ENCODE measurements at regions not wholly inside any gene's neighbourhood (a gene's known extent, or its start where the extent isn't known, plus 50 kb on each side); places are given as distances from the start of the nearest gene placed in this dataset.
"Not testable (repeated sequence)": the region's sequence is repeated elsewhere in the genome, so short reads cannot be mapped to it uniquely, and the experiment has no call there.

DNA sequence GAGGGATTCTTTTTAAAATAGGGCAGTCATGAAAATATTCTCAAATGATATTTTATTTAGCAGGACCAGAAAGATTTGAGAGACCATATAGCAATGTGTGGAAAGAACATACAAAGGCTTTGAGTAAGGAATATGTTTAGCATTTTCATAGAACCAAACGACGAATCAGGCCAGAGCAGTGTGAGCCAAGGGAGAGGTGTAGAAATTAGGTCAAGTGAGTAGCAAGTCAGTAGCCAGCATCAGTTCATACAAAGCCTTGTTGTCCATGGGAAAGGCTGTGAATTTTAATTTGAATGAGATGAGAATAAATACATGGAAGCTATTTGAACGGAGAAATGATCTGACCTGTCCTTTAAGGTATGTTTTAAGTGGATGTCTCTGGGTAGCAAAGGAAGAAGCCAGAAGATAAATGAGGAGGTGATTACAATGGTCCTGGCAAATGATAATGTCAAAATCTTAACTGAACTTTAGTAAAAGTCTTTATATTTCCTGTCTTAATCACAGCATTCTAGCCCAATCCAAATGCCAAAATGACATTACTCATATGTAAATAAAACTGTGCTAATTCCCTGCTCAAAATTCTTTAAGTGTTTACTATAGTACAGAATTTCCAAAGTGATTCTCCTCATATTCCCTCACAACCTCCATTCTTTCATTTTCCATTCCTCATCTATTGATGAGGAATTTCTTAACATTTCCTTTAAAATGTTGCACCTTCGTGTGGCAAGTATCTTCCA is 155.7 kb upstream of the SLIT2 start:
- no peak for DNase-seq
- Mint-ChIP-seq H3K4me1 (no peaks in the 10 kb centered on the region), H3K4me3 (no peak overlapping the region), H3K27ac (no peak overlapping the region), H3K27me3 (no peaks in the 10 kb centered on the region), H3K9me3 (peaks cover 0 to 11% of the 10 kb centered on the region in 2 donors), H3K36me3 (no peaks in the 10 kb centered on the region)
- no peak for ATAC-seq (replicated peaks)

DNA sequence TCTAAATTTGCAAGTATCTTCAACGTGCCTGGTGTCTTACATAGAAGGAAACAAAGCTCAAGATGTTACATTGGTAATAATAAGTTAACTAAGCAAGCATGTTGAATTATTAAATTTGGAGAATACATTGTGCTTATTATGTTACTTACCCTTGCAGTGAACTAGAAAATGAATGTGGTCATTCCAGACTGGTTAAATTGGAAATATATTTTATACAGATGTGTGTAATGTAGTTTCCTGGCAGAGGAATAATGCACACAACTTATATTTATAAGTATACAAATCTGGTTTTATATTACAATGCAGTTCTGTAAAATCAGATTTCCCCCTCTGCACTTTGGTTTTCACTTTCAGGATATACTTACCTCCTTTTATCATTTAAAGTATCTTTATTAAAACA is 159.9 kb upstream of the SLIT2 start:
- ATAC-seq (replicated peaks) (no peak), DNase-seq (no peak)
- no peak overlapping the region for H3K27ac Mint-ChIP-seq
- no peak overlapping the region for H3K4me3 Mint-ChIP-seq
- no peaks in the 10 kb centered on the region for H3K36me3 Mint-ChIP-seq
- no peaks in the 10 kb centered on the region for H3K27me3 Mint-ChIP-seq
- H3K4me1 Mint-ChIP-seq: no peaks in the 10 kb centered on the region
- H3K9me3 Mint-ChIP-seq: peaks cover 0 to 3% of the 10 kb centered on the region in 2 donors

DNA sequence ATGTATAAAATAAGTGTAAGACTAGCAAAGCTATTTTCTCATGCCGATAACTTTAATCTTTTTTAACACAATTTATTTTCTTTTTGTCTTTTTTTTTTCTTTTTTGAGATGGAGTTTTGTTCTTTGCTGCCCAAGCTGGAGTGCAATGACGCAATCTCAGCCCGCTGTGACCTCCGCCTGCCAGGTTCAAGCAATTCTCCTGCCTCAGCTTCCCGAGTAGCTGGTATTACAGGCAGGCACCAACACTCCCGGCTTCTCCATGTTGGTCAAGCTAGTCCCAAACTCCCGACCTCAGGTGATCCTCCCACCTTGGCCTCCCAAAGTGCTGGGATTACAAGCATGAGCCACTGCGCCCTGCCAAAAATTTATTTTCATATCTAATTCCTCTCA is 164.2 kb upstream of the SLIT2 start:
- no peak overlapping the region for H3K4me3 Mint-ChIP-seq
- no peaks in the 10 kb centered on the region for H3K27me3 Mint-ChIP-seq
- H3K27ac Mint-ChIP-seq: no peak overlapping the region
- H3K36me3 Mint-ChIP-seq: no peaks in the 10 kb centered on the region
- no peaks in the 10 kb centered on the region for H3K9me3 Mint-ChIP-seq
- H3K4me1 Mint-ChIP-seq: no peaks in the 10 kb centered on the region
- DNase-seq: no peak
- ATAC-seq (replicated peaks): no peak

DNA sequence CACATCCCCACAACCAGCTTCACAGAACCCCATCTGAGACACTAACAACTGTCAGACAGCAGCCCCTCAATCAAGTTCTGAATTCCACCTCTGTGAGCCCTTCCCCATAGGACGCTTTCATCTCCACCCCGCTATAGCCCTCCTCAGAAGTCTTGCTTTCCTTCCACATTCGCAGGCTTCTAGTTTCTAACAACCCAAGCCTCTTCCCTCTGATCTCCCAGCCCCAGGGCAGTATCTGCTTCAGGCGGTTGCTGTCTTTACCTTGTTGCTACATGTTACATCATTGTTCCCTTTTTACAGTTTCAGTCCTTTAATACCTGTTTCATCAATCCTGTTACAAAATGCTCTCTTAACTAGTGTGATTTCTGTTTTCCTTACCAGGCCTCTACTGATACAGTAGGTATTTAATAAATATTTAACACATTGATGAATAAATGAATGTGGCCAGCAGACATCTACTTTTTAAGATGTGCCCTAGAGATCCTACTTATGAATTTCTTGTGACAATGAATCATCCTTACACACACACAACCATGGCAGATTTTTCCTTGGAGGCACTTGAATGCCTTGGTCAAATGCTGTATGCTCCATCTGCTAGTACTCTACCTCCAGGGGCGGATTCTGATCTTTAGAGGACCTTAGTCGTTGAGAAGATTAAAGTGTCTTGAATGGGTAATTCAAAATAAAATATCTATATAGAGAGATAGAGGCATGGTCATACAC is 164.7 kb upstream of the SLIT2 start:
- no peaks in the 10 kb centered on the region for H3K36me3 Mint-ChIP-seq
- H3K4me3 Mint-ChIP-seq: no peak overlapping the region
- H3K9me3 Mint-ChIP-seq: no peaks in the 10 kb centered on the region
- no peak for DNase-seq
- no peak overlapping the region for H3K27ac Mint-ChIP-seq
- no peak for ATAC-seq (replicated peaks)
- H3K27me3 Mint-ChIP-seq: no peaks in the 10 kb centered on the region
- H3K4me1 Mint-ChIP-seq: no peaks in the 10 kb centered on the region

DNA sequence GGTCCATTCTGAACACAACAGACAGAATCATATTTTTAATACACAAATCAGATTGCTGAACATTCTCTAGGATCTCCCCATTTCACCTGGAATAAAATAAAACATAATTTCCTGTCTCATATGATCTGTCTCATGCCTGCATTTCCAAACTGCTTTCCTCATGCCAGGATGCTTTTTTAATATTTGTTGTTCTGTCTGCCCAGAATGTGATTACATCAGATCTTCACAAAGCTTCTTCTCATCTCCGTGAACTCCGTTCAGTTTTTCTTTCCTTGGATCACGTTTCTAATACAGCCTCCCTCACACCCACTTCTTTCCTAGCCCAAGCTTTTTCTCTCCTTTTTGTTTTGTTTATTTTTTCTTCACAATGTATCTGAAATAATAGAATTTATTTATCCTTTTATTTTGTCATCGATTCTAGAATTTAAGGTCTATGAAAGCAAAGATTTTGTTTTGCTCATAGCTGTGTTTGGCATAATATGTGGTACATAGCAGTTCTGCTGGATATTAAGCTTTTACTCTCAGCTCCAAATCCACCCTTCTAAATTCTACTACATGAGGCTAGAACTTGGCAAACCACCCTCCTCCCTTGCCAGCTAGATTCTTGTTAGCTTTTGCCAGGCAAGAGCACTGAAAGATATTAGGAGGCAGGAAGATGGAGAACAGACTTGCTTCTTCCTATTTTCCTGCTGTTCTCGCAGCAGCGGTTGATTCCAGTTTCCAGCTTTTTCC is 165.5 kb upstream of the SLIT2 start:
- Mint-ChIP-seq H3K4me3 (no peak overlapping the region), H3K4me1 (no peaks in the 10 kb centered on the region), H3K27me3 (no peaks in the 10 kb centered on the region), H3K27ac (no peak overlapping the region), H3K36me3 (no peaks in the 10 kb centered on the region), H3K9me3 (peaks cover 0 to 5% of the 10 kb centered on the region in 2 donors)
- DNase-seq (no peak), ATAC-seq (replicated peaks) (no peak)

DNA sequence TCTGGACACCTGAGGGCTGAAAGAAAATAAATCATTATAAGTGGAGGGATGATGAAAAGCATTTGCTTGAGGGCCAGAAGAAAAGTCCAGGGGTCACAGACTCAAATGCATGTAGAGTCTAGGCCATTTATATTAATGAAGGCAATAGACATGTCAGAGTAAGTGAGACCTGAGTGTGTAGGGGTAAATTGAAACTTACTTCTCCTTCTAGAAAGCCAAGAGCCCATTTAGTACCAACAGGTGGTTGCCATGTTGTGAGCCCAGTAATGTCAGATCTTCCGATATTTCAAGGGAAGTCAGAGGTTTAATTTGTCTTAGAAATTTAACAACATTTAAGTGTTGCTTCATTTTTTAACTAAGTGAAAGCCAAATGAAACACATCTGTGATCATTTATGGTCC is 166.1 kb upstream of the SLIT2 start:
- Mint-ChIP-seq H3K27ac (no peak overlapping the region), H3K27me3 (no peaks in the 10 kb centered on the region), H3K9me3 (peaks cover 0 to 8% of the 10 kb centered on the region in 2 donors), H3K4me3 (no peak overlapping the region), H3K36me3 (no peaks in the 10 kb centered on the region), H3K4me1 (no peaks in the 10 kb centered on the region)
- DNase-seq: no peak
- no peak for ATAC-seq (replicated peaks)

DNA sequence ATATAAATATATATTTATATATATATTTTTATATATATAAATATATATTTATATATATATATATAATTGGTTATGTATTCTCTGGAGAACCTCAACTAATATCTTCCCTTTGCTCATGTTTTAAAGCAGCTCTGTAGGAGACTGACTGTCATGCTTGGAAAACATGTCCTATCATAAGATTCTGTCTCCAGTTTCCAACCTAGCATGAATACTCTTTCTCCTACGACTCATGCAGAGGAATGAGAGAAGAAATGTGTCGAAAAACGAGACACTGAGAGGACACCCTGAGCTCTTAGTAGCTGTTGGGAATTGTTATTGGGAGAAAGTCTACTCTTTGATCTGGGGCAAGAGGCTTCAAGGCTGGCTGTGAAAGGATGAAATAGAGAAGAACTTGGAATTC is 166.5 kb upstream of the SLIT2 start:
- Mint-ChIP-seq H3K27ac (no peak overlapping the region), H3K4me1 (no peaks in the 10 kb centered on the region), H3K36me3 (no peaks in the 10 kb centered on the region), H3K4me3 (no peak overlapping the region), H3K9me3 (peaks cover 0 to 10% of the 10 kb centered on the region in 2 donors), H3K27me3 (no peaks in the 10 kb centered on the region)
- ATAC-seq (replicated peaks): no peak
- no peak for DNase-seq

DNA sequence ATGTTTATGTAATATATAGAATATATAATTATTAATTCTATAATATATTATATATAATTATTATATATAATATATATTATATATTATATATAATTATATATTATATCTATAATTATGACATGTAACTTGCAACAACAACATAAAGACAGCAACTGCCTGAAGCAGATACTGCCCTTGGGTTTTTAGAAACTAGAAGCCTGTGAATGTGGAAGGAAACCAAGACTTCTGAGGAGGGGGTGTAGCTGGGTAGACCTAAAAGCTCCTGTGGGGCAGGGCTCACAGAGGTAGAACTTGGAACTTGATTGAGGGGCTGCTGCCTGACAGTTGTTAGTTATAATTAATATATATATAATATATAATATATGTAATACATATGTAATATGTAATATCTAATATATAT is 167.2 kb upstream of the SLIT2 start:
- no peak for ATAC-seq (replicated peaks)
- DNase-seq: no peak
- Mint-ChIP-seq H3K27me3 (no peaks in the 10 kb centered on the region), H3K4me3 (no peak overlapping the region), H3K9me3 (peaks cover 0 to 10% of the 10 kb centered on the region in 2 donors), H3K27ac (no peak overlapping the region), H3K4me1 (no peaks in the 10 kb centered on the region), H3K36me3 (no peaks in the 10 kb centered on the region)

DNA sequence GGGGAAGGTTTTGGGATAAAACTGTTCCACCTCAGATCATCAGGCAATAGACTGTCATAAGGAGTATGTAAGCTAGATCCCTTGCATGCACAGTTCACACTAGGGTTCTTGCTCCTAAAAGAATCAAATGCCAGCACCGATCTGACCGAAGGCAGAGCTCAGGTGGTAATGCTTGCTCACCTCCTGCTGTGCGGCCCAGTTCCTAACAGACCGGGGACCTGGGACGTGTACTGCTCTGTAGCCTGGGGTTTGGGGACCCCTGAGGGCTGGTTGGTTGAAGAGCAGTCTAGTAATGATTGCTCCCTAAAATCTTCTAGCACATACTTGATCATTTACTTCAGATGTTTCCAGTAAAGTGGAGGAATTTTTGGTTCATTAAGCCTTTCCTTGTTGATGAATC is 173.1 kb upstream of the SLIT2 start:
- Mint-ChIP-seq H3K4me3 (no peak overlapping the region), H3K27me3 (no peaks in the 10 kb centered on the region), H3K27ac (no peak overlapping the region), H3K9me3 (peaks cover 0 to 11% of the 10 kb centered on the region in 2 donors), H3K36me3 (no peaks in the 10 kb centered on the region), H3K4me1 (no peaks in the 10 kb centered on the region)
- no peak for ATAC-seq (replicated peaks)
- DNase-seq: no peak

DNA sequence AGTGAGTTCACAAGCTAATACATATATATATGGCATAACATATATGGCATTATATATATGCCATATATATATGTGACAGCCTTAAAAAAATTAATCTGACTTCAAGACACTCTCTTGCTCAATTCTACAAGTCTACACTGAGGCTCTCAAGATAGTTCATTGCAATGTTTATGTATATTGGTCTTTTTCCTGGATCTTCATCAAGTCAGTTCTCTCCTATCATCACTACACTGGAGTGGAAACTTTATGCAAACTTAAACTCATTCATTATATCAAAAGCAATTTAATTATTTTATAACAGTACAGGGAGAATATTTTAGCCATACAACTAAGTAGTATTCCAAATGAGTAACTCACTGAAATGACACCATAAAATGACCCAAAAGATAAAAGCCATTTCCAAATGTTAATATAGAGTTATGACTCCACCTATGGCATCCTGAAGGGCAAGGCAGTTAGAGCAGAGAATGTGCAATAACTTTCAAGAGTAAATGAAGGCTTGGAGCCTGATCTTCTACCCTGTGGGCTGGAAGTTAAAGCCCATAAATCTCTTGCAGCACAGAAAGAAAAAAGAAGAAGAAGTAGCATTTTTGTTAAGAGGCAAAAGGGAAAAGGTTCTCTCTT is 176.3 kb upstream of the SLIT2 start:
- no peak overlapping the region for H3K4me3 Mint-ChIP-seq
- ATAC-seq (replicated peaks) (no peak), DNase-seq (no peak)
- H3K27me3 Mint-ChIP-seq: no peaks in the 10 kb centered on the region
- no peak overlapping the region for H3K27ac Mint-ChIP-seq
- peaks cover under 1 to 1% of the 10 kb centered on the region in 2 donors for H3K9me3 Mint-ChIP-seq
- no peaks in the 10 kb centered on the region for H3K4me1 Mint-ChIP-seq
- no peaks in the 10 kb centered on the region for H3K36me3 Mint-ChIP-seq

DNA sequence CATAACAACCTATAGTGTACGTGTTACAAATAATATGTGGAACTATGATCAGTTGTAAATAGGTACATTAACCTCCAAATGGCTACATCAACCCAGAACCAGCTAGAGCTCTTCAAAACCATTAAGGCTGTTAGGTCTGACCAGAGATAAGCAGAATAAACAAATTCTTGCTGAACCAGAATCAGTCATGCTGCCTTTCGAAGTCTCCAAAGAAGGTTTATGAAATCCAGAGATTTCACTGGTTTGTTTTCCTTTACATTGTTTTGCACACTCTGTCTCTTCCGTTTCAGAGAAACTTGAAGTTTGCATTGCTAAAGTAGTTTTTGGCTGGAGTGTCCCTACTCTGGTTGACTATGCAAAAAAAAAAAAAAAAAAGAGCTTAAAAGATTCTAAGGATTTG is 177.3 kb upstream of the SLIT2 start:
- Mint-ChIP-seq H3K36me3 (no peaks in the 10 kb centered on the region), H3K4me1 (no peaks in the 10 kb centered on the region), H3K9me3 (peaks cover 1 to 3% of the 10 kb centered on the region in 2 donors), H3K4me3 (no peak overlapping the region), H3K27ac (no peak overlapping the region), H3K27me3 (no peaks in the 10 kb centered on the region)
- DNase-seq (no peak), ATAC-seq (replicated peaks) (no peak)

DNA sequence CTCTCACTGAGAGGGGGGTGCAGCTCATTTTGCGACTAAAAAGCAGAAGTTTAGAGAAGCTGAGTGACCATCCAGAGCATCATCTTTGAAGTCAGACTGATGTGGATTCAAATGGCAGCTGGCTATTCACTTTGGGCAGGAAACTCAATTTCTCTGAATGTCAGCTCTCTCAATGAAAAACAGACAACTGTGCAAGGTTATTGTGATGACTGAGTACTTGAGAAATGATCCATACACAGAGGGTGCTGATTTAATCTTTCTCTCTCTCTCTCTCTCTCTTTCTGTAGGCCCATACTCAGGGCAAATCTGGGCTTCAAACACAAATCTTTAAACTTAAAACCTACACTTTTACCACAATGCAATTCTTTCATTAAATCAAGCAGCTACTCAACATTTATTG is 185.8 kb upstream of the SLIT2 start:
- Mint-ChIP-seq H3K36me3 (no peaks in the 10 kb centered on the region), H3K4me1 (no peaks in the 10 kb centered on the region), H3K27ac (no peak overlapping the region), H3K4me3 (no peak overlapping the region), H3K27me3 (no peaks in the 10 kb centered on the region), H3K9me3 (peaks cover 3 to 5% of the 10 kb centered on the region in 2 donors)
- no peak for ATAC-seq (replicated peaks)
- no peak for DNase-seq

DNA sequence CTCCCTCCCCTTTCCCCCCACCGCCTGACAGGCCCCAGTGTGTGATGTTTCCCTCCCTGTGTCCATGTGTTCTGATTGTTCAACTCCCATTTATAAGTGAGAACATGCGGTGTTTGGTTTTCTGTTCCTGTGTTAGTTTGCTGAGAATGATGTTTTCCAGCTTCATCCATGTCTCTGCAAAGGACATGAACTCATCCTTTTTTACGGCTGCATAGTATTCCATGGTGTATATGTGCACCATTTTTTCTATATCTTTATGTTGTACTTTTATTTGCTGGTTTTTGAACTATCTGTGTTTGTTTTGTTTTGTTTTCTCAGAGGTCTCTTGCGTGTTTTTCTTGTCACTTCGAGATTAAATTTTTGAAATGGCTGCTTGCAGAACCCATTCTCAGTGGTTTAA is 188.8 kb upstream of the SLIT2 start:
- ATAC-seq (replicated peaks); H3K27ac Mint-ChIP-seq; H3K36me3 Mint-ChIP-seq; H3K4me3 Mint-ChIP-seq; H3K9me3 Mint-ChIP-seq; H3K27me3 Mint-ChIP-seq; DNase-seq; H3K4me1 Mint-ChIP-seq: not testable (repeated sequence)

DNA sequence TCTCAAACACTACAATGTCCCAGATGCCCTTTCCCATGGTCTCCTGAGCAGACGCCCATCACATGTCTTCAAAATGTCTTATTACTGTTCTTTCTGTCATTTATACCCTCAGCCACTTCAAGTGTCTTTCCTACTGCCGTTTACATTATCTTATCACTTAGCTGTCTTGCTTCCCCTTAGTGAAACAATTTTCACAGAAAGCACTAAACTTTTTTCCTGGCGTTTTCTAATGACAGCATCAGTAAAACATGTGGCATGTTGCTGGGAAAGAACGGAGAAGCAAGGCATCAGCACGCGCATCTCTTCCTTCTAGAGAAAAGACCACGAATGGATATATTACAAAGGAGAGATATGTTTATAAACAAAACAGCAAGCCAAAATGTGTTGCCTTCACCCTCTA is 189.7 kb upstream of the SLIT2 start:
- Mint-ChIP-seq H3K27ac (no peak overlapping the region), H3K4me1 (no peaks in the 10 kb centered on the region), H3K9me3 (peaks cover 0 to 2% of the 10 kb centered on the region in 2 donors), H3K36me3 (no peaks in the 10 kb centered on the region), H3K4me3 (no peak overlapping the region), H3K27me3 (no peaks in the 10 kb centered on the region)
- no peak for ATAC-seq (replicated peaks)
- DNase-seq: no peak

Measured in stimulated activated naive B cell treated with anti-CD40 and anti-IgM and Interleukin-4, amounts not matched to agents 10 μg/mL and 1 μg/mL and 100 μg/mL, for 72 hours (primary cell).